HepG2 (cell line): ENCODE measurements at regions not wholly inside any gene's neighbourhood (a gene's known extent, or its start where the extent isn't known, plus 50 kb on each side); places are given as distances from the start of the nearest gene placed in this dataset.

Experiments used
- ATAC-seq: fragments of 200-7000 bp; cut with Tn5 transposase; 3 replicates; pipeline ENCODE4 v1.9.1; 2020; ENCODE audit warnings: mild to moderate bottlenecking, moderate library complexity
- BruUV-seq: library from RNA; stranded (reverse); fragments of 400-500 nt; replicated peaks from 2 replicates; lab custom pipeline; 2021; lab: Mats Ljungman, UMichigan
- CTCF ChIA-PET: fragments of 300-600 bp; formaldehyde crosslinking; extraction: SDS; loops from one replicate; lab custom pipeline; 2021; ENCODE audit warnings: low total read pairs, inconsistent platforms, low intra/inter-chr PET ratio; lab: Yijun Ruan, JAX
- POLR2A ChIA-PET: fragments of 350-600 bp; sonication (Branson Sonifier 250); formaldehyde crosslinking; loops from one replicate; lab custom pipeline; 2020; ENCODE audit warnings: antibody characterized with exemption, inconsistent platforms; lab: Yijun Ruan, JAX
- DNase-seq: peaks from one replicate; pipeline ENCODE4 v3.0.0-alpha.2; 2015; ENCODE audit warnings: low spot score
- FAIRE-seq: peaks from 3 replicates; lab custom pipeline; 2011; peaks lifted over from hg19 to GRCh38; lab: Jason Lieb, UNC
- H2AFZ ChIP-seq: one replicate; pipeline ENCODE4 v1.6.1; 2011; ENCODE audit warnings: low read length, inconsistent platforms
- H3K27ac ChIP-seq: fragments of 300-600 bp; 3 replicates; pipeline ENCODE4 v1.8.0; 2011; ENCODE audit warnings: mixed run types, mild to moderate bottlenecking, mixed read lengths, low read length, inconsistent platforms; ENCODE audit not compliant: insufficient read depth; ENCODE audit errors: extremely low read length
- H3K27me3 ChIP-seq, 2 experiments: fragments of 200-600 bp in 1 of 2; 2 replicates in 1 of 2; 3 replicates in 1 of 2; pipeline versions ENCODE4 v1.6.0 to v1.8.0; 2011; ENCODE audit warnings: low read length in 2 of 2, mild to moderate bottlenecking in 2 of 2, moderate library complexity in 2 of 2, inconsistent platforms in 1 of 2; ENCODE audit not compliant: insufficient read depth in 2 of 2, control insufficient read depth in 1 of 2
- H3K36me3 ChIP-seq, 2 experiments: fragments of 200-600 bp in 1 of 2; replicated peaks in 1 of 2; 2 replicates in 1 of 2; 3 replicates in 1 of 2; pipeline versions ENCODE4 v1.5.1 to v1.8.0; 2011; ENCODE audit warnings: low read length in 2 of 2, inconsistent platforms in 1 of 2; ENCODE audit not compliant: insufficient read depth in 2 of 2, control insufficient read depth in 1 of 2
- H3K4me1 ChIP-seq: 2 replicates; pipeline ENCODE4 v1.5.1; 2012; ENCODE audit warnings: low read length, inconsistent platforms; ENCODE audit not compliant: insufficient read depth
- H3K4me2 ChIP-seq: 2 replicates; pipeline ENCODE4 v1.6.0; 2011; ENCODE audit warnings: low read depth, low read length, inconsistent platforms
- H3K4me3 ChIP-seq, 3 experiments: fragments of 200-600 bp in 1 of 3; sonication (generic), shearing (Covaris generic) in 1 of 3; replicated peaks in 1 of 3; 2 replicates each; pipeline ENCODE4 v1.5.1; 2011 to 2016; ENCODE audit warnings: low read length in 3 of 3, inconsistent platforms in 2 of 3, low read depth in 2 of 3, mild to moderate bottlenecking in 2 of 3, control low read depth in 1 of 3, mixed read lengths in 1 of 3; ENCODE audit not compliant: insufficient read depth in 1 of 3
- H3K79me2 ChIP-seq: one replicate; pipeline ENCODE4 v1.6.1; 2011; ENCODE audit warnings: low read length, inconsistent platforms; ENCODE audit not compliant: insufficient read depth
- H3K9ac ChIP-seq: 2 replicates; pipeline ENCODE4 v1.6.0; 2011; ENCODE audit warnings: mild to moderate bottlenecking, low read depth, low read length, inconsistent platforms; ENCODE audit not compliant: insufficient read depth
- H3K9me3 ChIP-seq: 2 replicates; pipeline ENCODE4 v1.5.1; 2012; ENCODE audit warnings: mild to moderate bottlenecking, low read length
- H4K20me1 ChIP-seq: 2 replicates; pipeline ENCODE4 v1.6.0; 2011; ENCODE audit warnings: inconsistent platforms, mild to moderate bottlenecking, low read length, moderate library complexity; ENCODE audit not compliant: insufficient read depth
- CENPX ChIP-seq: sonication (generic); formaldehyde crosslinking; IDR thresholded peaks from 2 replicates; pipeline ENCODE4 v1.9.0; 2021; ENCODE audit warnings: mild to moderate bottlenecking, missing genetic modification reagents, moderate library complexity
- CSRNP2 ChIP-seq: sonication (generic); formaldehyde crosslinking; conservative IDR thresholded peaks from 2 replicates; pipeline ENCODE4 v1.8.0; 2022; ENCODE audit warnings: low read depth, missing genetic modification reagents
- JUN ChIP-seq: sonication (generic); formaldehyde crosslinking; IDR thresholded peaks from 2 replicates; pipeline ENCODE4 v1.4.0; 2020; ENCODE audit warnings: mild to moderate bottlenecking, missing genetic modification reagents
- KLF11 ChIP-seq: IDR thresholded peaks from 2 replicates; pipeline ENCODE4 v1.6.1; 2016; ENCODE audit warnings: missing compliant biosample characterization
- KMT2B ChIP-seq: IDR thresholded peaks from 2 replicates; pipeline ENCODE4 v1.6.1; 2016; ENCODE audit warnings: missing genetic modification reagents, missing compliant biosample characterization
- MYPOP ChIP-seq: sonication (generic); formaldehyde crosslinking; IDR thresholded peaks from 2 replicates; pipeline ENCODE4 v1.8.1; 2023; ENCODE audit warnings: mild to moderate bottlenecking, moderate library complexity, missing genetic modification reagents
- PHF20 ChIP-seq: sonication (generic); formaldehyde crosslinking; IDR thresholded peaks from 2 replicates; pipeline ENCODE4 v1.5.0; 2020; ENCODE audit warnings: mild to moderate bottlenecking, missing genetic modification reagents
- PREB ChIP-seq: sonication (generic); formaldehyde crosslinking; IDR thresholded peaks from 2 replicates; pipeline ENCODE4 v1.4.0; 2020; ENCODE audit warnings: missing genetic modification reagents
- REL ChIP-seq: sonication (generic); formaldehyde crosslinking; conservative IDR thresholded peaks from 2 replicates; pipeline ENCODE4 v1.8.0; 2022; ENCODE audit warnings: mild to moderate bottlenecking, missing genetic modification reagents, moderate library complexity
- SP1 ChIP-seq, 2 experiments: fragments of 450-650 bp in 1 of 2; sonication (generic) in 1 of 2; formaldehyde crosslinking in 1 of 2; IDR thresholded peaks; 2 replicates each; pipeline versions ENCODE4 v1.4.0 to v1.6.1; 2016 to 2020; ENCODE audit warnings: missing genetic modification reagents in 1 of 2
- TARDBP ChIP-seq: sonication (generic); formaldehyde crosslinking; IDR thresholded peaks from 2 replicates; pipeline ENCODE4 v1.8.0; 2022; ENCODE audit warnings: mild to moderate bottlenecking, missing genetic modification reagents
- ZNF282 ChIP-seq: fragments of 450-650 bp; IDR thresholded peaks from 2 replicates; pipeline ENCODE4 v1.6.1; 2018; ENCODE audit not compliant: partially characterized antibody
- ZNF501 ChIP-seq: sonication (generic); formaldehyde crosslinking; IDR thresholded peaks from 2 replicates; pipeline ENCODE4 v1.5.1; 2020; ENCODE audit warnings: mild to moderate bottlenecking, moderate library complexity, missing genetic modification reagents
- ZNF510 ChIP-seq: sonication (generic); formaldehyde crosslinking; IDR thresholded peaks from 2 replicates; pipeline ENCODE4 v1.4.0; 2020; ENCODE audit warnings: low read depth, mild to moderate bottlenecking, missing genetic modification reagents
- ZNF605 ChIP-seq: sonication (generic); formaldehyde crosslinking; IDR thresholded peaks from 2 replicates; pipeline ENCODE4 v1.8.0; 2022; ENCODE audit warnings: mild to moderate bottlenecking, missing genetic modification reagents
- ZNF644 ChIP-seq: IDR thresholded peaks from 2 replicates; pipeline ENCODE4 v1.6.1; 2016; ENCODE audit warnings: low read depth
- ZNF749 ChIP-seq: sonication (generic); formaldehyde crosslinking; IDR thresholded peaks from 2 replicates; pipeline ENCODE4 v1.8.0; 2022; ENCODE audit warnings: mild to moderate bottlenecking, missing genetic modification reagents, moderate library complexity, borderline replicate concordance
- ZNF761 ChIP-seq: sonication (generic); formaldehyde crosslinking; conservative IDR thresholded peaks from 2 replicates; pipeline ENCODE4 v1.4.0; 2020; ENCODE audit warnings: mild to moderate bottlenecking, missing genetic modification reagents
- ZNF792 ChIP-seq: IDR thresholded peaks from 2 replicates; pipeline ENCODE4 v1.6.1; 2016
- WGBS: methylation state at CpG from one replicate; pipeline ENCODE4 v1.1.6; 2017; ENCODE audit warnings: low lambda C conversion rate; 5-methylcytosine and 5-hydroxymethylcytosine counted together
- in situ Hi-C: cut with HindIII; loops from 2 replicates; pipeline ENCODE4 v1.10.0; 2017; ENCODE audit warnings: low pct_unique_long_range_greater_than_20kb; ENCODE audit not compliant: extremely low pct_ligation_motif_present
- intact Hi-C: fragments of 100-400 bp; cut with micrococcal nuclease; formaldehyde crosslinking; loops from one replicate; pipeline ENCODE4 v1.10.0; 2022; ENCODE audit not compliant: unreplicated experiment

GRCh38 chr3:153396581-153396980 lies 234.6 kb downstream of the RAP2B start:
- H3K4me2 ChIP-seq, result no peak overlapping the region
- in situ Hi-C loops (no loop called here), intact Hi-C loops (no loop called here)
- BruUV-seq, result no TSS peak
- CTCF ChIA-PET, result no interaction called here
- no peak for TF ChIP-seq PREB
- TF ChIP-seq SP1 (IDR thresholded peaks at IDR 0.05), result no peak
- no peak for TF ChIP-seq SP1 (CRISPR knock-in tag; IDR thresholded peaks at IDR 0.05)
- TF ChIP-seq KLF11 (CRISPR knock-in tag), result no peak
- no peak for TF ChIP-seq REL (CRISPR knock-in tag)
- no peak for TF ChIP-seq KMT2B (CRISPR knock-in tag)
- TF ChIP-seq ZNF510 (CRISPR knock-in tag), result no peak
- TF ChIP-seq ZNF644 (CRISPR knock-in tag), result no peak
- no peaks in the 10 kb centered on the region for H4K20me1 ChIP-seq
- FAIRE-seq (no peak), DNase-seq (no peak), ATAC-seq (no peak)
- POLR2A ChIA-PET, result no interaction called here
- no peaks in the 10 kb centered on the region for H3K36me3 ChIP-seq
- H3K27ac ChIP-seq, result no peak overlapping the region
- H3K9ac ChIP-seq, result no peak overlapping the region
- no peaks in the 10 kb centered on the region for H3K27me3 ChIP-seq
- WGBS, result 0% methylated on average over 2 of the region's 2 CpGs
- H3K79me2 ChIP-seq, result no peaks in the 10 kb centered on the region
- H3K9me3 ChIP-seq, result peaks cover 8% of the 10 kb centered on the region; the same call in 1 of the 2 replicates
- H3K4me1 ChIP-seq, result no peaks in the 10 kb centered on the region
- H3K4me3 ChIP-seq, result no peak overlapping the region
- no peak overlapping the region for H2AFZ ChIP-seq

GRCh38 chr3:153397794-153398193 lies 235.8 kb downstream of the RAP2B start:
- in situ Hi-C loops, result no loop called here
- Histone ChIP-seq H3K9me3 (peaks cover 8% of the 10 kb centered on the region; the same call in 1 of the 2 replicates), H3K27me3 (no peaks in the 10 kb centered on the region), H2AFZ (no peak overlapping the region), H3K27ac (no peak overlapping the region), H4K20me1 (no peaks in the 10 kb centered on the region), H3K4me1 (no peaks in the 10 kb centered on the region), H3K79me2 (no peaks in the 10 kb centered on the region), H3K4me2 (no peak overlapping the region), H3K36me3 (no peaks in the 10 kb centered on the region), H3K9ac (no peak overlapping the region), H3K4me3 (no peak overlapping the region)
- CTCF ChIA-PET, result no interaction called here
- DNase-seq (no peak), ATAC-seq (no peak), FAIRE-seq (no peak)
- POLR2A ChIA-PET, result no interaction called here
- 0% methylated on average over 2 of the region's 2 CpGs for WGBS
- no TSS peak for BruUV-seq
- intact Hi-C loops, result no loop called here
- TF ChIP-seq ZNF749 (CRISPR knock-in tag) (no peak), TARDBP (CRISPR knock-in tag) (no peak), ZNF761 (CRISPR knock-in tag) (no peak), CENPX (CRISPR knock-in tag) (no peak), MYPOP (no peak), ZNF282 (no peak), ZNF510 (CRISPR knock-in tag) (no peak), CSRNP2 (CRISPR knock-in tag) (no peak), ZNF792 (CRISPR knock-in tag) (no peak), ZNF605 (no peak), PHF20 (CRISPR knock-in tag) (no peak), ZNF501 (CRISPR knock-in tag) (no peak), JUN (CRISPR knock-in tag) (no peak)
